ENCODE measurements at regions not wholly inside any gene's neighbourhood (a gene's known extent, or its start where the extent isn't known, plus 50 kb on each side); places are given as distances from the start of the nearest gene placed in this dataset.
A peak's percentile ranks its signal among the peaks of the same experiment; 100 is the strongest.
"Not testable (repeated sequence)": the region's sequence is repeated elsewhere in the genome, so short reads cannot be mapped to it uniquely, and the experiment has no call there.

DNA sequence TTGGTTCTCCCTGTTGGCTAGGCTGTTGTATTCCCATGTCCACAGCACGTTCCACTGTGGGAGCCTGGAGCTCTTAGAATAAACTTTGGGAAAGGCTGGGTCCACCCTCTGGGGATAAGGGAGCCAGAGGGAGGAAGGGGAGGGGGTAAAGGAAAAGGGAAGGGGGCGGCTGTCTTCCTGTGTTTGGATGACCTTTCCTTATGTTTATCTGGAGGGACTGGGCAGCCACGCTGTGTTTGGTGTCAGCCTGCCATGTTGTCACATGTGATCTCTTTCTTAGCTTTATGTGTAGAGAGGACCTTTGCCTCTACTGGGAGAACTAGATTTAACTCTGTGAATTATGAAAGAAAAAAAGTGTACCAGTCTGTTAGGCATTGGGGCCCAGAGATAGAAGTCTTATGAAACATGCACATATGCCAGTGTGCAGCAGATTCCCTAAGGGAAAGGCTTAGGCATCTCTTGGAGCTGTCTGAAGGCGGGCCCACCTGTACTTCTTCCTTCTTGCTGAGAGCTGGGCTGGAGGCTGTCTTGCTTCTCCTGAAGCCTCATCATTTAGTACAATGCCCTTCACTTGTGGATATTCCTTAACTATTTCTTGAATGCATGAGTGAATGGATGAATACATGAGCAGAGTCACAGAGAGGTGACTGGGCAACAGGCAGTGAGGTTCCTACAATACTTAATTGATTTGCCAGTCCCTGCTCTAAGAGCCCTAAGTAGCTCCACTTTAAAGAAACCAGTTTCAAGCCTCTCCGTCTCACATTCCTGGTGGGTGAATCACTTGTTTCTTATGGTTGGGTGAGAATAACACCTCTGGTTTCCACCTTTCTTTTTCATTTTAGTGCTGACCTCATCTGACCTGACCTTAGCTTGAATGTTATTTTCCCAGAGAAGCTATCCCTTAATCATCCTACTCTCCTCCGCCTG lies 62.5 kb upstream of the ARHGAP29 start:
- H3K36me3 ChIP-seq (ENCODE audit: control insufficient read depth in 1 of 2, insufficient read depth in 2 of 2, low read depth in 1 of 2, low read length in 2 of 2) = no peaks in the 10 kb centered on the region
- no peak overlapping the region for H3K23ac ChIP-seq (ENCODE audit: low read length in 2 of 2)
- peak overlapping the region; percentile 91 for H2BK5ac ChIP-seq (ENCODE audit: low read depth, low read length, poor library complexity, severe bottlenecking)
- WGBS = 43% methylated on average over 4 of the region's 6 CpGs
- peak overlapping the region; percentile 90 for H2BK15ac ChIP-seq (ENCODE audit: low read depth, poor library complexity, severe bottlenecking)
- H4K8ac ChIP-seq (ENCODE audit: low read length) = peak overlapping the region; percentile 65
- H3K4me1 ChIP-seq (ENCODE audit: control insufficient read depth, insufficient read depth, low read depth, low read length) = peaks cover 7% of the 10 kb centered on the region
- peaks cover 7% of the 10 kb centered on the region for H3K79me1 ChIP-seq (replicated peaks; ENCODE audit: low read length, poor library complexity, severe bottlenecking)
- no peak overlapping the region for H3K4me3 ChIP-seq (ENCODE audit: insufficient read depth in 1 of 2, low read depth in 1 of 2, low read length in 2 of 2)
- peak overlapping the region; percentile 67 to 95 for H2BK12ac ChIP-seq (ENCODE audit: low read length in 2 of 2)
- peak overlapping the region; percentile 71 for H3K9ac ChIP-seq (ENCODE audit: low read length)
- H2AFZ ChIP-seq (ENCODE audit: low read depth, low read length) = no peak overlapping the region
- H4K91ac ChIP-seq (ENCODE audit: low read length) = peak overlapping the region; percentile 84
- peak overlapping the region; percentile 76 to 78 for H3K18ac ChIP-seq (ENCODE audit: low read depth in 1 of 2, low read length in 2 of 2)
- H3K27me3 ChIP-seq (ENCODE audit: control insufficient read depth in 1 of 2, insufficient read depth in 1 of 2, low read length in 2 of 2) = no peaks in the 10 kb centered on the region
- peak; percentile 66 for DNase-seq
- H2AK5ac ChIP-seq (ENCODE audit: low read length, severe bottlenecking) = peak overlapping the region; percentile 98
- H3K9me3 ChIP-seq (ENCODE audit: control insufficient read depth, low read length) = no peaks in the 10 kb centered on the region
- peak overlapping the region; percentile 67 for H2BK120ac ChIP-seq (ENCODE audit: low read depth, low read length)
- no peak overlapping the region for H3K14ac ChIP-seq (ENCODE audit: low read length in 2 of 2)
- peak overlapping the region; percentile 93 for H3K27ac ChIP-seq (ENCODE audit: low read length, poor library complexity, severe bottlenecking)
- H3K4me2 ChIP-seq (ENCODE audit: low read length, poor library complexity, severe bottlenecking) = no peak overlapping the region
- peak overlapping the region; percentile 11 to 71 for H3K4ac ChIP-seq (ENCODE audit: low read depth in 1 of 2, low read length in 2 of 2)

DNA sequence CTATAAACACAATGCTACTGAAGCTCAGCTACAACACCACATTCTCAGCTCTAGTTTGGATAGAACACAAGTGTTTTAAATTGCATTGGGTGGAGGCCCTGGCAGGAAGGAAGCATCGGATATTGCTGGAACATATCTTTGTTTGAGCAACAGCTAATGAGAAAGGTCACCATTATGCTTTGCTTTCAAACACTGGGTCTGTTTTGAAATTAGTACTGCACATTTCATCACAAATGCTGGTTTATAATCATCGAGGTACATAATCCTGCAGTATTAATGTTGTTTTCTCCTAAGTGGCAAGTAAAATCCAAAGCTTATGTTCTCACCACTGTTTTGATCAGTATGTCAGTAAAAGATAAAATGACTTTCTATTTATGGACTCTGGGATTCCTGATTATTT lies 61.5 kb upstream of the ARHGAP29 start:
- DNase-seq = peak; percentile 56
- Histone ChIP-seq H2BK15ac (ENCODE audit: low read depth, poor library complexity, severe bottlenecking) (no peak overlapping the region), H3K27me3 (ENCODE audit: control insufficient read depth in 1 of 2, insufficient read depth in 1 of 2, low read length in 2 of 2) (no peaks in the 10 kb centered on the region), H2AFZ (ENCODE audit: low read depth, low read length) (no peak overlapping the region), H3K4me3 (ENCODE audit: insufficient read depth in 1 of 2, low read depth in 1 of 2, low read length in 2 of 2) (no peak overlapping the region), H3K4me2 (ENCODE audit: low read length, poor library complexity, severe bottlenecking) (no peak overlapping the region), H4K91ac (ENCODE audit: low read length) (no peak overlapping the region), H3K36me3 (ENCODE audit: control insufficient read depth in 1 of 2, insufficient read depth in 2 of 2, low read depth in 1 of 2, low read length in 2 of 2) (no peaks in the 10 kb centered on the region), H2BK5ac (ENCODE audit: low read depth, low read length, poor library complexity, severe bottlenecking) (no peak overlapping the region), H3K23ac (ENCODE audit: low read length in 2 of 2) (no peak overlapping the region), H3K9me3 (ENCODE audit: control insufficient read depth, low read length) (no peaks in the 10 kb centered on the region), H3K4ac (ENCODE audit: low read depth in 1 of 2, low read length in 2 of 2) (no peak overlapping the region), H2BK12ac (ENCODE audit: low read length in 2 of 2) (no peak overlapping the region), H4K8ac (ENCODE audit: low read length) (no peak overlapping the region), H3K9ac (ENCODE audit: low read length) (peak overlapping the region; percentile 71), H3K14ac (ENCODE audit: low read length in 2 of 2) (no peak overlapping the region), H3K18ac (ENCODE audit: low read depth in 1 of 2, low read length in 2 of 2) (no peak overlapping the region), H2AK5ac (ENCODE audit: low read length, severe bottlenecking) (no peak overlapping the region), H3K4me1 (ENCODE audit: control insufficient read depth, insufficient read depth, low read depth, low read length) (peaks cover 6% of the 10 kb centered on the region), H3K27ac (ENCODE audit: low read length, poor library complexity, severe bottlenecking) (no peak overlapping the region), H3K79me1 (replicated peaks; ENCODE audit: low read length, poor library complexity, severe bottlenecking) (peaks cover 7% of the 10 kb centered on the region), H2BK120ac (ENCODE audit: low read depth, low read length) (no peak overlapping the region)
- 0% methylated on average over 1 of the region's 2 CpGs for WGBS

DNA sequence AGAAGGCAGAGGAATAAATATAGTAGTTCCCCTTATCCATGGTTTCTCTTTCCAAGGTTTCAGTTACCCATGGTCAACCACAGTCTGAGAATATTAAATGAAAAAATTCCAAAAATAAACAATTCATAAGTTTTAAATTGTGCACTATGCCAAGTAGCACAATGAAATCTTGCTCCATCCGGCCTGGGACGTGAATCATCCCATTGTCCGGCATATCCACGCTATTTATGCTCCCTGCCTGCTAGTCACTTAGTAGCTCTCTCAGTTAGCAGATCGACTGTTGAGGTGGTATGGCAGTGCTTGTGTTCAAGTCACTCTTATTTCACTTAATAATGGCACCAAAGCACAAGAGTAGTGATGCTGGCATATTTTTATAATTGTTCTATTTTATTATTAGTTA lies 58.6 kb upstream of the ARHGAP29 start:
- no peak overlapping the region for H2AK5ac ChIP-seq (ENCODE audit: low read length, severe bottlenecking)
- H3K4me3 ChIP-seq (ENCODE audit: insufficient read depth in 1 of 2, low read depth in 1 of 2, low read length in 2 of 2) = peak overlapping the region in 1 of 2 experiments; percentile 5
- H3K14ac ChIP-seq (ENCODE audit: low read length in 2 of 2) = no peak overlapping the region
- H2BK5ac ChIP-seq (ENCODE audit: low read depth, low read length, poor library complexity, severe bottlenecking) = no peak overlapping the region
- DNase-seq = no peak
- peaks cover 5% of the 10 kb centered on the region for H3K4me1 ChIP-seq (ENCODE audit: control insufficient read depth, insufficient read depth, low read depth, low read length)
- no peak overlapping the region for H3K4ac ChIP-seq (ENCODE audit: low read depth in 1 of 2, low read length in 2 of 2)
- 89% methylated on average over 5 of the region's 5 CpGs for WGBS
- no peak overlapping the region for H4K91ac ChIP-seq (ENCODE audit: low read length)
- no peak overlapping the region for H2BK15ac ChIP-seq (ENCODE audit: low read depth, poor library complexity, severe bottlenecking)
- H3K9ac ChIP-seq (ENCODE audit: low read length) = no peak overlapping the region
- no peak overlapping the region for H3K27ac ChIP-seq (ENCODE audit: low read length, poor library complexity, severe bottlenecking)
- no peak overlapping the region for H3K18ac ChIP-seq (ENCODE audit: low read depth in 1 of 2, low read length in 2 of 2)
- no peak overlapping the region for H2AFZ ChIP-seq (ENCODE audit: low read depth, low read length)
- H3K23ac ChIP-seq (ENCODE audit: low read length in 2 of 2) = no peak overlapping the region
- no peak overlapping the region for H2BK120ac ChIP-seq (ENCODE audit: low read depth, low read length)
- H4K8ac ChIP-seq (ENCODE audit: low read length) = no peak overlapping the region
- no peak overlapping the region for H2BK12ac ChIP-seq (ENCODE audit: low read length in 2 of 2)
- no peaks in the 10 kb centered on the region for H3K79me1 ChIP-seq (replicated peaks; ENCODE audit: low read length, poor library complexity, severe bottlenecking)
- H3K4me2 ChIP-seq (ENCODE audit: low read length, poor library complexity, severe bottlenecking) = no peak overlapping the region
- H3K36me3 ChIP-seq (ENCODE audit: control insufficient read depth in 1 of 2, insufficient read depth in 2 of 2, low read depth in 1 of 2, low read length in 2 of 2) = no peaks in the 10 kb centered on the region
- no peaks in the 10 kb centered on the region for H3K9me3 ChIP-seq (ENCODE audit: control insufficient read depth, low read length)
- no peaks in the 10 kb centered on the region for H3K27me3 ChIP-seq (ENCODE audit: control insufficient read depth in 1 of 2, insufficient read depth in 1 of 2, low read length in 2 of 2)

DNA sequence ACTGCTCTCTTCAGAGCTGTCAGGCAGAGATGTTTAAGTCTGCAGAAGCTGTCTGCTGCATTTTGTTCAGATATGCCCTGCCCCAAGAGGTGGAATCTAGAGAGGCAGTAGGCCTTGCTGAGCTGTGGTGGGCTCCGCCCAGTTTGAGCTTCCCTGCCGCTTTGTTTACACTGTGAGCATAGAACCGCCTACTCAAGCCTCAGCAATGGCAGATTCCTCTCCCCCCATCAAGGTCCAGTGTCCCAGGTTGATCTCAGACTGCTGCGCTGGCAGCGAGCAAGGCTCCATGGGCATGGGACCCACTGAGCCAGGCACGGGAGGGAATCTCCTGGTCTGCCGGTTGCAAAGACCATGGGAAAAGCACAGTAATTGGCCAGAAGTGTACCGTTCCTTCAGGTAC lies 55.6 kb upstream of the ARHGAP29 start:
- DNase-seq; H3K9ac ChIP-seq (ENCODE audit: low read length); H3K27me3 ChIP-seq (ENCODE audit: control insufficient read depth in 1 of 2, insufficient read depth in 1 of 2, low read length in 2 of 2); H2BK12ac ChIP-seq (ENCODE audit: low read length in 2 of 2); H3K79me1 ChIP-seq (replicated peaks; ENCODE audit: low read length, poor library complexity, severe bottlenecking); H3K23ac ChIP-seq (ENCODE audit: low read length in 2 of 2); H2BK5ac ChIP-seq (ENCODE audit: low read depth, low read length, poor library complexity, severe bottlenecking); H2BK15ac ChIP-seq (ENCODE audit: low read depth, poor library complexity, severe bottlenecking); H3K18ac ChIP-seq (ENCODE audit: low read depth in 1 of 2, low read length in 2 of 2); H3K4me3 ChIP-seq (ENCODE audit: insufficient read depth in 1 of 2, low read depth in 1 of 2, low read length in 2 of 2); H2BK120ac ChIP-seq (ENCODE audit: low read depth, low read length); H3K14ac ChIP-seq (ENCODE audit: low read length in 2 of 2); H4K8ac ChIP-seq (ENCODE audit: low read length); H4K91ac ChIP-seq (ENCODE audit: low read length); H3K4ac ChIP-seq (ENCODE audit: low read depth in 1 of 2, low read length in 2 of 2); H3K36me3 ChIP-seq (ENCODE audit: control insufficient read depth in 1 of 2, insufficient read depth in 2 of 2, low read depth in 1 of 2, low read length in 2 of 2); H3K4me1 ChIP-seq (ENCODE audit: control insufficient read depth, insufficient read depth, low read depth, low read length); H2AFZ ChIP-seq (ENCODE audit: low read depth, low read length); H3K4me2 ChIP-seq (ENCODE audit: low read length, poor library complexity, severe bottlenecking); H2AK5ac ChIP-seq (ENCODE audit: low read length, severe bottlenecking); H3K27ac ChIP-seq (ENCODE audit: low read length, poor library complexity, severe bottlenecking); H3K9me3 ChIP-seq (ENCODE audit: control insufficient read depth, low read length): not testable (repeated sequence)
- 95% methylated on average over 8 of the region's 8 CpGs for WGBS

All from mesenchymal stem cell (in vitro differentiated cells and primary cell).